Endometrial microvascular endothelial cells (primary cell): ENCODE measurements at regions not wholly inside any gene's neighbourhood (a gene's known extent, or its start where the extent isn't known, plus 50 kb on each side); places are given as distances from the start of the nearest gene placed in this dataset.

Experiments used
- in situ Hi-C: cut with HindIII; loops from 2 replicates; pipeline ENCODE4 v1.10.0; 2017; ENCODE audit warnings: low sequenced_read_pairs, low pct_unique_long_range_greater_than_20kb; ENCODE audit errors: inconsistent ontology term

DNA sequence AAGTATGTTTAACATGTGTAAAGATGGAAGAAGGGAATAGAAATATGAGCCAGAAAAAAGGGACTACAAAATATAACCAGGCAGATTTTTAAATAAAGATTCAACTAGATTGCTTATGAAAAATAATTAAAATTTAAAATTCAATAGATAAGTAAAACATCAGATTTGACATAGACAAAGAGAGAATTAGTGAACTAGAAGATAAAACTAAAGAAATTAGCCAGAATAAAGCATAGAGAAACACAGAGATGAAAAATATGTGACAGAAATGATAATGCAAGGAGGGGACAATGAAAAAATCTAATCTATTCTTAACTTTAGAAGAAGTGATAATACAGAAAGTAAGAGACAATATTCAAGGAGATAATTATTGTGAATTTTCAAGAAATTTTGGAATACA lies 222.6 kb upstream of the PMFBP1 start:
- in situ Hi-C loops = no loop called here

DNA sequence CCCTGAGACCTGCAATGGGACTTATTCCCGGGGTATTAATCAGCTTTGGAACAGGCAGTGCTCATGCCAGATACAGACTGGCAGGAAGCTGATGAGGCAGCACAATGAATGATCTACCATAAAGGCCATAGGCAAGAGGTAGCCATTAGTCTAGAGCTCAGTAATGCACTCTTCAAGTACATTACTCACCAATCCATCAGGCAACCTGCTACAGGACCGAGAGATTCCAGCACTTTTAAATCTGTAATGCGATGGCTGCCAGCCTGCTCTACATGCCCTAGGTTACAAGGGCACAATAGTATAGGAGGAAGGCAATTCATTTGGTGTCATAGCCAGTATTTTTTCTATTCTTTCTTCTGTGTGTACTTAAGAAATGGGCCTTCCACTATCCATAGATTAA lies 217.8 kb upstream of the PMFBP1 start:
- in situ Hi-C loops = no loop called here

DNA sequence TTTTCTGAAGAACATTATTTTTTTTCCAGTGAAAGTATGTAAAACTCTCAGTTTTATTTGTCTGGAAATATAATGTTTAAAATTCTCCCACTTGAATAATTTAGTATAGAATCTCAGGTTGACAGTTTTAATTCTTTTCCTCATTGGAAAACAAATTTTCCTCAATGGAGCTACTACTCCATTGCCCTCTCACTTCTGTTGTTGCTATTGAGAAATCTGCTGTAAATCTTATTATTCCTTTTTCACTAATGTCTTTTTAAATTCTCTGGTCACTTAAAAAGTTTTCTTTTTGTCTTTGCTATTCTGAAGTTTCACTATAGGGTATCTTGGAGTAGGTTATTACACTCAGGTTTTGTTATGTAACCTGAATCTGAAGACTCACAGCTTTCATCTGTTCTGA lies 216.1 kb upstream of the PMFBP1 start:
- in situ Hi-C loops = no loop called here

DNA sequence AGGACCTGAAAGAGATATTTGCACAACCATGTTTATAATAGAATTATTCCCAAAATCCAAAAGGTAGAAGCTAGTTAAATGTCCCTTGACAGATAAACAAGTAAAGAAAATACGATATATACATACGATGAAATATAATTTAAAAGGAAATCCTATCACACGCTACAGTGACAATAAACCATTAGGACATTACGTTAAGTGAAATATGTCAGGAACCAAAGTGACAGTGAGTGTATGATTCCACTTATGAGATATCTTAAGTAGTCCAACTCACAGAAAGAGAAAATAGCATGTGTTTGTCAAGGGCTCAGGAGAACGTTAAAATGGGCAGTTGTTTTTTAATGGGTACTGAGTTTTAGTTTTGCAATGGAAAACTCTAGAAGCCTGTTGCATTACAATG lies 212.7 kb upstream of the PMFBP1 start:
- in situ Hi-C loops = no loop called here

DNA sequence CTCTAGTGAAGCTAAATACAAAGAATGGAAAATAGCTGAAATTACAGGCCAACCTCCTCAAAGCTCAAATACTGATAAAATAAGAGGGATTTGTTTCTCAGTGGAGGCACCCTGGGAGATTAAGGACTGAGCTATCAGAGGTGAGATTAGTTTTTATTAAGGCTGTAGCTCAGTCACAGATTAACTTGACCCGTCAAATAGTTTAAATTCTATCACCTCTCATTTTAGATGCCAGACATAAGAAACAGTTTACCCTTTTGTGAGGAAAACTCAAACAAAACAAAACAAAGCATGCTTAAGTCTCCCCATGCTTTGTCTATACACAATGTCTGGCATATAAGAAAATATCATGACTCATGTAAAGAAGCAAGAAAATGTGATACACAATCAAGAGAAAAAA lies 208.3 kb upstream of the PMFBP1 start:
- in situ Hi-C loops = no loop called here

DNA sequence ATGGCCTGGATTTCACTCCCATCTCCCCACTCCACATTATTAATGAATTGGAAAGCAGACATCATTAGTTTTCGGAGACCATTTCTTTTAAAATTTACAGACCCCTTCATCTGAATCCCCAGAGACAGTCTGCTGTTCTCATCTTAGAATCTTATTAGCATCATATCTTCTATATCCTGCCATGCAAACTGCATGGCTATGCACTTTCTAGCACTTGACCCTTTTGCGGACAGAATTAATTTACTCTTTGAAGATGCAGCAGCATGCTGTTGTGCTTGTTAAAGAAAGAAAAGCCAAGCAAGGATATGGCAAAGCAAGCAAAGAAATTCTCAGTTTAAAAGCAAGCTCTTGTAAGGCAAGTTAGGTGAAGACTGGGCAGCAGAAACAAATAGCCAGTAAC lies 201.2 kb upstream of the PMFBP1 start:
- in situ Hi-C loops = no loop called here

DNA sequence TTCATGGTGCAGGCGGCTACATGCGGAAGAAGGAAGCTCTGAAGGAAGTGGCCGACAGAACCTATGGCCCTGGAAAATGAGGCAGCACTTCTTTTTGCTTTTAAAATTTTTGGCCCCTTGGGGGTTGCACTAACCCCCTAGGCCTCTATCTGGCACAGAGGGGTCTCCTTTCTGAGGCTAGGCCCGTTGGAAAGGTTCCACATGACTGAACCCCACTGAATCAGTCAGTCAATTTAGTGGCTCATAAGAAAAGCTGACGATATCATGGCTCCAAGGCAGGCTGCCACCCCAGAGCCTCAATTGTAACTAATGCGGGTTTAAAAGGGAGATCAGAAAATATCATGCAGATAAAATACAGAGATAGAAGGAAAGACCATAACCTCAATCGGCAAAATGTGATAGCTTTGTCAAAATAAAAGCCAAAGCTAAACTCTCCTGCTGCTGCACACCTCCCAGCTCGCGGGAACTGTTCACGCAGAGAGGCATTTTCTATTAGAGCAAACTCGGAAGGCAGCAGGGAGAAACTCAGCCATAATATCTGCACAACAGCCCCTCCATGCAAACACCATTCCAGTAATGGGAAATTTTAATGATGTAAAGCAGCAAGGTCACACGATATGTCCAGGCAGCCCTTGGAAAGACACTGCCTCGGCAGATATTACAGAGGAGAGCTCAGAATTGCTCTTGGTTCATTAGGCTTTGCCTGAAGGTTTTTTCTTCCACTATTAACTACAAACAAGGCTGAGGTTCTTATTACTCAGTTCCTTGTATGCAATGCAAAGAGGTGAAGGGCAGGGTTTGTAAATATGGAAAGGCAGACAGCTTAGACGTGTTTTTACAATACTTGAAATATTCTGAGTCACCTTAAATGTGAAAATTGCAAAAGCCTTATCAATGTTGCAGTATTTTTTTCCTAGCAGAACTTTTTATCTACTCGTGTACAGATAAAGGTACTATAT lies 200.4 kb upstream of the PMFBP1 start:
- in situ Hi-C loops = no loop called here

DNA sequence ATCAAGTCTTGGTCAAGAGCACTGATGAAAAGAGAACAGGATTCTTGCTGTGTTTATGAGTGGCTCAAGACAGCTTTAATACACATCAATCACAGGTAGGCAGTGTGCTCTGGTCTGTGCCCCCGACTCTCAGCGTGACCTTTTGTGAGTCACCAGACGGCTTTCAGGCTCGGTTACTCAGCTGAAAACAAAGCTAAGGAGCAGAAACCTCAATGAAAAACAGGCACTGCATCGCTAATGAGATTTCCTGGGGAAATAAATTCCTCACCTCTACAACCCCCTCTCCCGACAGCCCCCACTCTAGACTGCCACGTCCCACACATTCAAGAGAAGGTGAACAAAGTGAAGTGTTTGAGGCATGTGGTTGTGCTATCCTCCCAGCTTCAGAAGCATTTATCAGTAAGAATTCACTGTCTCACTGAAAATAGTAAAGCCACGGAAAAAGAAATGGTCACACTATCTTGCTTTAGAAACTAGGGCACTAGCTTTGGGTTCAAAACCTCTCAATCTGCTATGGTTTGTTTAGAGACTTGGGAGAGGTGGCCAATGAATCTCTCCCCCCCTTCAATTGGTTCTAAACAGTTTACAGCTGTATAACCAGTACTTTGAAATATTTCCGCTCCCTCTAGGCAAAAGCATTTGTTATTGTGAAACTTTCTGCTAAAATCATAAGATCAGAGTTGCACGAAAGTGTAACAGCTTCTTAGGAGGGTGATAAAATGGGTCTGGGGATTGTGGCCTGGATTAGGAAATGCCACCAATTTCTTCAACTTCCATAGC lies 199.5 kb upstream of the PMFBP1 start:
- in situ Hi-C loops = no loop called here

DNA sequence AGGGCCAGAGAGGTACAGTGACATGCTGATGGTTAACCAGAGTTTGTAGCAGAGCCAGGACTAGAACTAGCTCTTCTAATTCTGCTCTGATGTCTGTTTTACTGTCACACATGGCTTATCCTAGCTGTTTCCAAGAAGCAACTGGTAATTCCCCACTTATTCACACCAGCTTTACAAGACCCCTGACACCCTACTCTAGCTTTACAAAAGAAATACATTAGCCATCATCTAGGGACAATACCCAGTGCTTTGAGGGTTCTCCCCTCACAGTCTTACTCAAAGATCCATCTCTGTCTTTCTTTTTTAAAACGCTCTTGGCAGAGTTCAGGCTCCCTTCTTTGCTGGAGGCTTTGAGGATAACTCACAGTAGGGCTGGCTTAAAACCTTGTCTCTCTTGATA lies 197.3 kb upstream of the PMFBP1 start:
- in situ Hi-C loops = no loop called here

DNA sequence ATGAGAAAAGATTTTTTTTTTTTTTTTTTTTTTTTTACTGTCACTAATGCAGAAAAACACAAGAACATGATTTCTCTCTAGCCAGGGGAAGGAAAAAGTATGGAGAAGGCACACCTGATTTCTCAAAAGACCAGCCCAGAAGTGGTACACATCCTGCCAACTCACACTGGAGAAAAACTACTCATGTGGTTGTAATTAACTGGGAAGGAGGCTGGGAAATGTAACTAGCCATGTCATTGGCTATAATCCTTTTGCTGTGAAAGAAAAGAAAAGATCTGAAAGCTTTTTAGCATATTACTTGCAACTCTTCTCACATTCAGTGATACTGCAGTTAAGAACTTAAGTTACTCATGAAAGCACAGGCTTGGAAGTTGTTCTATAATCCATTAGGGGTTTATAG lies 195.9 kb upstream of the PMFBP1 start:
- in situ Hi-C loops = no loop called here

DNA sequence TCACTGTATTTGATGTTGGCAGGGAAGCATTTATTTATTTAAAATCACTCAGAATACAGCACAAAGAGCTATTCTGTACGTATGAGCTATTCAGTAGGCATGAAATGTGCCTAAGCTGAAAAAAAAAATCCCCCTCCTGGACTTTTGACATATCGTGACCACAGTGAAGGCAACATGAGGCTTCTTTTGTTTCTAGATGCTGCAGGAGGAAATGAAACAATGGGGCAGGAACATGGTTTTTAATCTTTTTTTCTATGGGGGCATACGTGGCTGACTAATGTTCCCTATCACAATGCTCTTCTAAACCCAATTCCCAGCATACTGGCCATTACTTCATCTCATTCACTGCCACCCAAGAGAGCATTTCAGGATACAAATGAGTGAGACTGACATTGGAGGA lies 191.0 kb upstream of the PMFBP1 start:
- in situ Hi-C loops = no loop called here

DNA sequence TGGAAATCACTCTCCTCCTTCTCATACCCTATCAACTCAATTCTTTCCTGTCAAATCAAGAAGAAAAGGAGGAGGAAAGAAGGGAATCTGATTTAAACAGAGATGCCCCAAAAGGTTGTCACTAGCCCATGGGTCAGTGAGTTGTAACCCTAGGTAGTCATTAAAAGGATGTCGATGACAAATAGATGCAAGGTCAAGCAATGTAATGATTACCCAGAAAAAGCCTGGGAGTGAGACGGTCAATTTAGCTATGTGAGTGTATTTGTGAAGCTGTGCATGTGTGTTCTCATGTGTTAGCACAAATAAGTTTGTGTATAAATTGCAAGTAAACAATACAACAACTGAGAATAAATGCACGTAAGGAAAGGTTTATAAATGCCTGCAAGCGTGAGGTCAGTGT lies 190.5 kb upstream of the PMFBP1 start:
- in situ Hi-C loops = no loop called here

DNA sequence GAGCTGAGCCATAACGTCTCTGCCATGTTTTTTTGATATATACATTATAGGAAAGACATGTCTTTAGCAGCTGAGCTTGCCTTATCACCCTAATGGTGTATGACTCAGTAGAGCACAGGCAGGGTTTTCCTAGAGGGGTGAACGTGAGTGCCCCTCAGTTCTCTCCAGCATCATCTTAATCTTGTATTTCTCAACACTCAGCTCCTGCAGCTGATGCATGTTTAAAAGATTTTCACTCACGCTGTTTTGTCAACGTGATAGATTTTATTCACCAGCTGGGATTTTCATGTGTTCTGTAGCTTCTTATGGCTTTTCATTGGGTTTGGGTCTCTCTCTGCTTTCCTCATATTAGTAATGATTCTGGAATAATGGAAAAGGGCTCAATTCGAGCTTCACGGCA lies 186.0 kb upstream of the PMFBP1 start:
- in situ Hi-C loops = no loop called here

DNA sequence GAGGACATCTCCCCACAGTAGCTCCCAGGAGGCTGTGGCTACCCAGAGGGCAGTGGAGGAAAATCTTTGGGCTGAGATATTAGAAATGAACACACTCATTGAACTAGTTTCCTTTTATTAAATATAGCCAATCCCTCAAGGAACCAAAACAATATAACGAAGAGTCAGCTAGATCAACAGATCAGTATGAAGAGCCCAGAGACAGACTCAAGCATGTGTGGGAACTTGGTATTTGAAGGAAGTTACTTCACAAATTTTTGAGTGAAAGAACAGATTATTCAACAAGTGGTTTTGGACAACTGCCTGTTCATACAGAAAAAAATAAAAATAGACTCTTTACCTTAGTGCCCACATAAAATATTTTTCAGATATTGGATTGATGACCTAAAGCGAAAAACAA lies 183.6 kb upstream of the PMFBP1 start:
- in situ Hi-C loops = no loop called here

DNA sequence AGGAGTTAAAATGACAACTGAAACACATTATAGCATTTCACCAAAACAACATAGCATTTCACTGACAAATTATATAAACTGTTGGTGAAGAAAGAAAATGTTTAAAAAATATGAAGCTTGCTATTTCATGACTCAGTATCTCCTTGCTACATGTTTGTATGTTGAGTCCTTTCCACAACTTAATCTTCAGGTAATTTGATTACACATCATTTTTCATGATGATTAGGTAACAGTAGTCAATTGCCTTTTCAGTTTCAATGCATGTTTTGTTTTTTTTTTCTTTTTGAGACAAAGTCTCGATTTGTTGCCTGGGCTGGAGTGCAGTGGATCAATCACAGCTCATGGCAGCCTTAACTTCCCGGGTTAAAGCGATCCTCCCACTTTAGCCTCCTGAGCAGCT lies 177.8 kb upstream of the PMFBP1 start:
- in situ Hi-C loops = no loop called here

DNA sequence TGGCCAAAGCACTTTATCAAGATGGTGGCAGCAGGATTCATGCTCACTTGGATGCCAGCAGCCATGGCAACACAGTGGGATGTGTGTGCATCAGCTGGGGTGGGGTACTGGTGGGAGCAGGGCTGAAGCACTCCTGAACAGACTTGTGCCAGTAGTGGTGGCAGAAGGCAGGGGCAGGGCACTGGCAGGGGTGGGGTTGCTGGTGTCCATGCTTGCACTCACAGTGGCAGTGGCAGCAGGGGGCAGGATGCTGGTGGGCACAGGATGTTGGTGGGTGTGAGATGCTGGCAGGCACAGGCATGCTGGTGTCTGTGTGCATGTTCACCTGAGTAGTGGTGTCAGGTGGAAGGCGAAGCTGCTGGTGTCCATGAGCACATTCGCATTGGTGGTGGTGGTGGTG lies 161.0 kb upstream of the PMFBP1 start:
- in situ Hi-C loops = no loop called here

DNA sequence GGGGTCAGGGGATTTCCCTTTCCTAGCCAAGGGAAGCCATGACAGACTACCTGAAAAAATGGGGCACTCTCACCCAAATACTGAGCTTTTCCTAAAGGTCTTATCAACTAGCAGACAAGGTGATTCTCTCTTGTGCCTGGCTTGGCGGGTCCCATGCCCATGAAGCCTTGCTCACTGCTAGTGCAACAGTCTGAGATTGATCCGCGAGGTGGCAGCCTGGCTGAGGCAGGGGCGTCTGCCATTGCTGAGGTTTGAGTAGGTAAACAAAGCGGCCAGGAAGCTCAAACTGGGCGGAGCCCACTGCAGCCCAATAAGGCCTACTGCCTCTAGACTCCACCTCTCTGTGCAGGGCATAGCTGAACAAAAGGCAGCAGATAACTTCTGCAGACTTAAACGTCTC lies 152.6 kb upstream of the PMFBP1 start:
- in situ Hi-C loops = no loop called here

DNA sequence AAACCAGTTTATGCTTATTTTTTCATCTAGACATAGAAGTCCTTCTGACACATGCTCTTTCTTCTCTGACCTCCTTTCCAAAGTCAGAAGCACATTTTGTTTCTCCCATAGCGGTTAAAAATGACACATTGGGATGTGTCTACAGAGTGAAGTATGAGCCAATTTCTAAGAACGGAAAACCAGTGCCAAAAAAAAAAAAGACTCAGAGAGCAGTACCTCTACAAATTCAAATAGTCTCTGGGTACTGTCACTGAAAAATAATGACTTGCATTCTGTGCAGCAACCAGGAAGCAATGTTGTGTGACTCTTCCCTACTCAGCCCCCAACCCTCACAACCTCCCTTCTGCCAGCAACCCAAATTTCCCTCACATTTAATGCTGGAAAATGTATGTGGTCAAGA lies 145.5 kb upstream of the PMFBP1 start:
- in situ Hi-C loops = no loop called here

DNA sequence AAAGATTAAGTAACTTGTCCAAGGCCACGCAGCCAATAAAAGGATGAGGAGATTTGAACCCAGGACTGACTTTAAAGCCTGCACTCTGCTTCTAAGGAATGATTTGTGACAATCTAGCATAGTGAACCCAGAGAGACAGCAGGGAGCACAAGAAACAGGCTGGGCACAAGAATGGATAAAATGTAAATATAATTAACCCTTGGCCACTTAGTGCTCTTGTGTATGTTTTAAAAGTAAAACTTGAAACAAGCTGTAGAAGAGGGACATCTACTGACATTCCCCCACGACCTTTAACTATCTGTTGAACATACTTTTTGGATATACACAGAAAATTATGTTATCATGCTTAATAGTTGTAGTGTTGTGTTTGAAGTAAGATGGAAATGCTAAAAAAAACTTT lies 141.9 kb upstream of the PMFBP1 start:
- in situ Hi-C loops = no loop called here

DNA sequence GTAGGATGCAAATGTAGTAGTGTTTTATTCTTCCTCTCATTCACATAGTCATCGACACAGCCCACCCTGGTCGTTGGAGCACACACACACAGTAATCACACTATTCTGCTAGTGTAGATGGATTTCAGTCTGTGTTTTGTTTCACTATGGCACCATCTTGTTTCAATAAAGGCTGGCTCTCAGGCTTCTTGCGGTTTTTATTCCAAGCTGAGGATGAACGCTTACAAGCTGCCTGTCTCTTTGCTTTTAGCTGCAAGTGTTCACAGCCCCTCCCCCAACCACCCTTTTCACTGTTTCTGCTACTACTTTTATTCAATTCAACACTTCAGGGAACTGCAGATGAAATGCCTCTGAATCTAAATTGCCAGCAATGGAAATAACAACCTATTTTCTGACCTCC lies 140.9 kb upstream of the PMFBP1 start:
- in situ Hi-C loops = no loop called here
